Retinal pigment epithelial cell (primary cell): ENCODE measurements at regions not wholly inside any gene's neighbourhood (a gene's known extent, or its start where the extent isn't known, plus 50 kb on each side); places are given as distances from the start of the nearest gene placed in this dataset.
A peak's percentile ranks its signal among the peaks of the same experiment; 100 is the strongest.
"Not testable (repeated sequence)": the region's sequence is repeated elsewhere in the genome, so short reads cannot be mapped to it uniquely, and the experiment has no call there.

Source experiments
- DNase-seq: peaks from one replicate; pipeline ENCODE4 v3.0.0-alpha.2; 2010; ENCODE audit warnings: low read depth
- H3K4me3 ChIP-seq: 2 replicates; pipeline ENCODE4 v1.5.1; 2011; ENCODE audit warnings: mild to moderate bottlenecking, low read length, control low read depth, moderate library complexity
- TF ChIP-seq, protein P1 (sequence below): conservative IDR thresholded peaks from 2 replicates; pipeline ENCODE4 v1.5.1; 2011; ENCODE audit warnings: low read depth, low read length, control low read depth, inconsistent platforms

DNA sequence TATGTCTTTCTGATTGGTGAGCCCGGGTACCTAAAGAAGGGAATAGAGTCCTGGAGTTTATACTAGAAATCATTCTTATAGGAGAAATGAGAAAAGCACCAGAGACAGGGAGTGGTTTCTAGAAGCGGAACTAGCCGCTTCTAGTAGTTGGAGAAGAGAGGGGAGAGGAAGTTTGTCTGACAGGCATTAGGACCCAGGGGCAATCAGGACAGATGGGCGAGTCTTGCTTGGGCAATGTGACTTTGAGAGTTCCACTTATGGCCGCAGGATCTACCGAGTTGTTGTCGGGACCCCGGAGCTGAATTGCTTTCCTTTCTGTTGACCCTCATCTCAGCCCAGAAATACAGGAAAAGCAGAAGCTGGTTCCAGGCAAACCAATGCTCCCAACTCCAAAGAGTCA is 596.8 kb upstream of the CNTN5 start:
- no peak for DNase-seq
- TF ChIP-seq, protein P1, sequence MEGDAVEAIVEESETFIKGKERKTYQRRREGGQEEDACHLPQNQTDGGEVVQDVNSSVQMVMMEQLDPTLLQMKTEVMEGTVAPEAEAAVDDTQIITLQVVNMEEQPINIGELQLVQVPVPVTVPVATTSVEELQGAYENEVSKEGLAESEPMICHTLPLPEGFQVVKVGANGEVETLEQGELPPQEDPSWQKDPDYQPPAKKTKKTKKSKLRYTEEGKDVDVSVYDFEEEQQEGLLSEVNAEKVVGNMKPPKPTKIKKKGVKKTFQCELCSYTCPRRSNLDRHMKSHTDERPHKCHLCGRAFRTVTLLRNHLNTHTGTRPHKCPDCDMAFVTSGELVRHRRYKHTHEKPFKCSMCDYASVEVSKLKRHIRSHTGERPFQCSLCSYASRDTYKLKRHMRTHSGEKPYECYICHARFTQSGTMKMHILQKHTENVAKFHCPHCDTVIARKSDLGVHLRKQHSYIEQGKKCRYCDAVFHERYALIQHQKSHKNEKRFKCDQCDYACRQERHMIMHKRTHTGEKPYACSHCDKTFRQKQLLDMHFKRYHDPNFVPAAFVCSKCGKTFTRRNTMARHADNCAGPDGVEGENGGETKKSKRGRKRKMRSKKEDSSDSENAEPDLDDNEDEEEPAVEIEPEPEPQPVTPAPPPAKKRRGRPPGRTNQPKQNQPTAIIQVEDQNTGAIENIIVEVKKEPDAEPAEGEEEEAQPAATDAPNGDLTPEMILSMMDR, result no peak
- H3K4me3 ChIP-seq, result no peak overlapping the region

DNA sequence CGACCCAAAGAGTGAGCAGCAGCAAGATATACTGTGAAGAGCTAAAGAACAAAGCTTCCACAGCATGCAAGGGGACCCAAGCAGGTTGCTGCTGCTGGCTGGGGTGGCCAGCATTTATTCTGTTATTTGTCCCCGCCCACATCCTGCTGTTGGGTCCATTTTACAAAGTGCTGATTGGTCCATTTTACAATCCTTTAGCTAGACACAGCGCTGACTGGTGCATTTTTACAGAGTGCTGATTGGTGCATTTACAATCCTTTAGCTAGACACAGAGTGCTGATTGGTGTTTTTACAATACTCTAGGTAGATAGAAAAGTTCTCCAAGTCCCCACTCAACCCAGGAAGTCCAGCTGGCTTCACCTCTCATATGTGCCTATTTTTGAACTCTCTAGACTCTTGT is 596.0 kb upstream of the CNTN5 start:
- DNase-seq, H3K4me3 ChIP-seq: not testable (repeated sequence)

DNA sequence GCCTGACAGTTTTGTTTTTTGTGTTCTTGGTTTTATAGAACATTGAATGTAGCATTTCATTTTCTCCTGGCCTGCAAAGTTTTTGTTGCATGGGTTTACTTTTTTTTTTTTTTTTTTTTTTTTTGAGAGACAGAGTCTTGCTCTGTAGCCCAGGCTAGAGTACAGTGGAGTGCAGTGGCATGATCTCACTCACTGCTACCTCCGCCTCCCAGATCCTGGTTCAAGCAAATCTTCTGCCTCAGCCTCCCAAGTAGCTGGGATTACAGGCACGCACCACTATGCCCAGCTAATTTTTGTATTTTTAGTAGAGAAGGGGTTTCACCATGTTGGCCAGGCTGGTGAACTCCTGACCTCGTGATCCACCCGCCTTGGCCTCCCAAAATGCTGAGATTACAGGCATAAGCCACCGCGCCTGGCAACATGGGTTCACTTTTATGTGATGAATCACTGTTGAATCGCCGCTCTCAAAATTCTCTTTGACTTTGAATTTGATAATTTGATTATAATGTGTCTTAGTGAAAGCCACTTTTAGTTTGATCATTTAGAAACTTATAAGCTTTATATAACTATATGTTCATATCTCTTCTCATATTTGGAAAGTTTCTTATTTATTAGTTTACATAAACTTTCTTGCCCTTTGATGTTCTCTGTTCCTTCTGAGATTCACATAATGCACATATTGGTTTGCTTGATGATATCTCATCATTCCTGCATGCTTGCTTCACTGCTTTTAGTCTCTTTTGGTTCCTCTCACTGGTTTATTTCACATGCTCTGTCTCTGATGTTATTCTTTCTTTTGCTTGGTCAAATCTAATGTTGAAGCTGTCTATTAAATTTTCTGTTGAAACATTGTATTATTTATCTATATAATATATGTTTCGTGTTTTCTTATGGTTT is 589.0 kb upstream of the CNTN5 start:
- no peak for DNase-seq
- H3K4me3 ChIP-seq, result no peak overlapping the region
- TF ChIP-seq, protein P1, result no peak

DNA sequence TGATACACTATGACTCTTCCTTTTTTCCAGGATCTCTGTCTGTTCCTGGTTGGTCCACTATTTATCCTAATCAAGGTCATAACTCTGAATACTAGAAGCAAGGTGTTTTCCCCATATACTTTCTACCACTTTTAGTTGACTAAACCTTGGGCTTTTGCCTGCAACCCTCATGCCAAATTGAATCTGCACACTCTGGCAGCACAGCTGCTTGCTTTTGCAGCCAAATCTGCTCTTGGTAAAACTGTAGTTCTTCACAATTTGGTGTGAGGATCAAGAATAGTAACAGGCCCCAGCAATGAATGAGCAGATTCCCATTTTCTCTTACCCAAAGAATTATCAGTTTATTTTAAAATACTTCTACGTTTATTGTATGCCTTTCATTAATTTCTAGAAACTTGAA is 586.5 kb upstream of the CNTN5 start:
- no peak for DNase-seq
- no peak overlapping the region for H3K4me3 ChIP-seq
- TF ChIP-seq, protein P1, result no peak

DNA sequence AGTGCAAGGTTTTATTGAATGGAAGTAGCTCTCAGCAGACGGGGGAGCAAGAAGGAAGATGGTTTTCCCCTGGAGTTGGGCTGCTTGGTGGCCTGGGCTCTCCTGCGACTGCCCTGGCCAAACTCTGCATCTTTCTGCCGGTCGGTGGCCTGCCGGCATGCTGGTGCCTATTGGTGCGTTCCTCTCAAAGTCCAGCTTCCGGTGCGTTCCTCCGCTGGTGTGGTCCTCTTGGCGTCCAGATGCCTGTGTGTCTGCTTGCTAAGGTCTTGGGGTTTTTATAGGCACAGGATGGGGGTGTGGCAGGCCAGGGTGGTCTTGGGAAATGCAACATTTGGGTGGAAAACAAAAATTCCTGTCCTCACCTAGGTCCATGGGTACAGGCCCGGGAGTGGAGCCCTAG is 567.4 kb upstream of the CNTN5 start:
- no peak overlapping the region for H3K4me3 ChIP-seq
- DNase-seq, result no peak
- TF ChIP-seq, protein P1, result no peak

DNA sequence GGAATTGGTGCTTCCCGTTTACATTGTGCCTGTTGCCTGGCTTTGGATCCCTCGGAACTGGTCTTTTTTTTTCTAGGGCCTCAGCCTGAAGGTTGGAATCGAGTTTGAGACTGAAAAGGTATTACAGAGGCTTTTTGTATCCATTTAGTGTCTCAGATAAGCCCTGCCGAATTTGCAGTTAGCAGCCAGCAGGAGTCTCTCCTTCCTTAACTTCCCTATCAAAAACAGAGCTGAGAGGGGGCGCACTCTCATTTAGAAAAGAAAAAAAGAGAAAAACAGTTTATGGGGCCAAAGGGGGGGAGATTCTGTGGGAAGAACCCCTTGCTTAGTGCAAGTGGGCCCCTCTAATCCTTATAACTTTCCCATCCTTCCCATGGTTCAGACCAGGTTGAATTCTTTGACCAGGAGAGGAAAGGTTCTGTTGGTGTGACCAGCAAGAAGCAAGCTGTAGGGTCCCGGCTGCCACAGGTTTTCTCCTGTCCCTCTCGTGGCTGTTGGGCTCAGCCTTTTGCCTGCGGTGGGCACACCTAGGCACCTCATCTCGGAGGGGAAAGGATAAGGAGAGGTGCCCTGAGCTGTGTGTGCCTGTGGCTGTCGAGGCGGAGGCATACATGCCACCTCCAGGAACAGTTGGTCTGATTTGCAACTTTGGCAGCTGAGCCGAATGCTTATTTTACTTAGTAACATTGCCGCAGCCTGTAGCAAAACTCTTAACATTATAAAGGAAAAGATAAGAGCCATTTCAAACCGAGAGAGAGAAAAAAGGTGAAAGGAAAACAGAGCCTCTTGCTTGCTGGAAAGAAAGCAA is 565.0 kb upstream of the CNTN5 start:
- DNase-seq, result no peak
- no peak overlapping the region for H3K4me3 ChIP-seq
- TF ChIP-seq, protein P1, result peak; percentile 38

DNA sequence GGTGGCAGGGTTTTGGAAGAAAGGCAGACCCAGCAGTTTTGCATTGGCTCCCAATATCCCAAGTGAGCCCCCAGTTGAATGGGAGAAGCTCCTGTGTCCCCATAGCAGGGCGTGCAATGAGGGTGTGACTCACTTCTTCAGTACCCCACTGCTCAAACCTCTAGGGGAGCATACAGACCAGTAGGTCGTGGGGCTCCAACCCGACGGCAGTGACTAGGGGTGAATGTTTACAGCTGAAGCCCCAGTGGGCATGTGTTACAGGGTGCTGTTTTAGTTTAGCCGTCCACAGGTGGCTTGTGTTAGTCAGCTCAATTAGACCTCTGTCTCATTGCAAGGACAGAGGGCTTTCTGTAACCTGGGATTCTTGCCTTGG is 564.5 kb upstream of the CNTN5 start:
- TF ChIP-seq, protein P1, result no peak
- no peak for DNase-seq
- no peak overlapping the region for H3K4me3 ChIP-seq
